ENCODE measurements at regions not wholly inside any gene's neighbourhood (a gene's known extent, or its start where the extent isn't known, plus 50 kb on each side); places are given as distances from the start of the nearest gene placed in this dataset.

GRCh38 chr12:107503887-107504885 is 181.4 kb upstream of the PWP1 start (continued):
- TF ChIP-seq ZNF398 (tag by site-specific recombination; IDR thresholded peaks at IDR 0.05) (no peak), ZNF544 (tag by site-specific recombination; IDR thresholded peaks at IDR 0.05) (no peak), ZNF514 (tag by site-specific recombination; IDR thresholded peaks at IDR 0.05) (no peak), KLF10 (tag by site-specific recombination; IDR thresholded peaks at IDR 0.05) (0 out of 2 replicates have a peak, but pooled peaks have one; percentile 38), FEZF1 (tag by site-specific recombination; IDR thresholded peaks at IDR 0.05) (peak; percentile 72), ZNF394 (tag by site-specific recombination; IDR thresholded peaks at IDR 0.05; ENCODE audit: borderline replicate concordance) (no peak), ZNF169 (tag by site-specific recombination; IDR thresholded peaks at IDR 0.05) (no peak), HOXA7 (CRISPR knock-in tag; IDR thresholded peaks at IDR 0.05; ENCODE audit: borderline replicate concordance) (no peak), KLF8 (tag by site-specific recombination; IDR thresholded peaks at IDR 0.05) (no peak), ZNF621 (tag by site-specific recombination; IDR thresholded peaks at IDR 0.05) (no peak), GLI2 (tag by site-specific recombination; IDR thresholded peaks at IDR 0.05; ENCODE audit: borderline replicate concordance, low read depth) (peak; percentile 36; the same call in 1 of the 2 replicates), ZNF610 (tag by site-specific recombination; IDR thresholded peaks at IDR 0.05; ENCODE audit: borderline replicate concordance) (no peak), ZNF324 (tag by site-specific recombination; IDR thresholded peaks at IDR 0.05) (no peak), ZNF138 (tag by site-specific recombination; IDR thresholded peaks at IDR 0.05; ENCODE audit: borderline replicate concordance) (no peak), PRDM2 (tag by site-specific recombination; IDR thresholded peaks at IDR 0.05; ENCODE audit: borderline replicate concordance) (no peak), ZNF560 (tag by site-specific recombination; IDR thresholded peaks at IDR 0.05; ENCODE audit: borderline replicate concordance) (no peak), ZIC2 (tag by site-specific recombination; IDR thresholded peaks at IDR 0.05) (no peak), ZNF16 (tag by site-specific recombination; IDR thresholded peaks at IDR 0.05; ENCODE audit: low read depth) (no peak), ZNF645 (tag by site-specific recombination; IDR thresholded peaks at IDR 0.05) (no peak), SP7 (tag by site-specific recombination; IDR thresholded peaks at IDR 0.05) (no peak), KLF1 (tag by site-specific recombination; IDR thresholded peaks at IDR 0.05) (no peak), ZFP37 (tag by site-specific recombination; IDR thresholded peaks at IDR 0.05) (no peak), PRDM6 (tag by site-specific recombination; IDR thresholded peaks at IDR 0.05) (peak; percentile 61), ZNF670 (tag by site-specific recombination; IDR thresholded peaks at IDR 0.05; ENCODE audit: low read depth) (no peak), ZSCAN5A (tag by site-specific recombination; IDR thresholded peaks at IDR 0.05) (no peak), HOXC10 (CRISPR knock-in tag; IDR thresholded peaks at IDR 0.05) (no peak)
